ENCODE measurements at regions not wholly inside any gene's neighbourhood (a gene's known extent, or its start where the extent isn't known, plus 50 kb on each side); places are given as distances from the start of the nearest gene placed in this dataset.

DNA sequence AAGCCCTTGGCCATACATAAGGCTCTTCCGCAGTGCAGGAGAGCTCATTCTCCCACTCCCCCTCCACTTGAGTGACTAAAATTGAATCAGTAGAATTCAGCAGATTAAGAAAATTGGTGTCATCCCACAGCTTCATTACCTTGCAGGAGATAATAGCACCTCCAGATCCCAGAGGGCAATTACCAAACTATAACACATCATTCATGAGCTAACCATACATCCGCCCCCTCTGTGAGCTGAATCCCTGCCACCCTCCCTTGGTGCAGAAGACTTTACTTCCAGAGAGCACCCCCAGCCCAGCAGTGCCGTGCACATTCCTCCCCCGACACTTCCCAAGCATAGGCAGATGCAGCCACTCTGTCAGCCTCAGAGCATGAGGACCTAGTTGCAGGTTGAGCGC lies 496.5 kb upstream of the B3GAT1 start:
- no peak for DNase-seq (ENCODE audit: low spot score)

DNA sequence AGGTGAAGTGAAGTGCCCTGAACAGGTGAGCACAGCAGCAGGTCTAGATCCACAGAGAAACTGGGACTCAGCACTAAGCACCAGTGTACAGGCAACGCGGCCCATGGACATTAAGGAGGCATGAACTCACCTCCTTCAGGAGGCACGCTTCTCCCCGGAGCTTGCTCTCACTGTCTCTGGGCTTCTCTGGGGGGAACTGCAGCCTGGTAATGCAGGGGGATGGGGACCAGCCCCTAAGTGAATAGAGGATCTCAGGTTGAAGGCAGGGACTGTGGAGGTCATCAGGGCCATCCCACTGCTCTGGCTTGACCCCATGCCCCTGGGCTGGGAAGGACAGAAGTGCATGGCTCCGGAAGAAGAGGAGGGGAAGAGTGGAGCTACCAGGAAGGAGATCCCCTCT lies 495.6 kb upstream of the B3GAT1 start:
- no peak for DNase-seq (ENCODE audit: low spot score)

DNA sequence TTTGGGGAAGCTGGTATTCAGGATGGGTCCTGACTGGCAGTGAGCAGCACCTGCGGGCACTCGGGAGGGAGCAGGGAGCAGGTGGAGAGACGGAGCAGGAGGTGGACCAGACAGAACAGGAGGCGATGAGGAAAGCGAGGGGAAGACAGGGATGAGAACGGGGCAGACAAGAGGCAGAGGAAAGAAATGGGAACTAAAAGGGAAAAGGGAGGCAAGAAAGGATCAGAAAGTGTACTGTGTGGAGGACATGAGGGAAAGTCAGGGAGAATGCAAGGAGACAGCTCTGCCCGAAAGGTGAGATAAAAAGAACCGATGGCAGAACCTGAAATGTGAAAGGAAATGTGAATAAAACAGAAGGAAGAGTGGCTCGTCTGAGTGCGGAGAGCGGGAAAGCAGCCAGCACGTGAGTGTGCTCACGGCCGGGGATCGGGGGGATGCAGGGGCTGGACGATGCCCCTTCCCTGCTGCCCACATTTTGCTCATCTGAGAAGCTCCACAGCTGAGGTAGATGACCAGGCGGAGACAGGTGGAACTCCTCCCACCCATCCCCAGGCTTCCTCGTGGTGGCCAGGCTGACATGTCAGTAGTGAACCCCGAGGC lies 494.4 kb upstream of the B3GAT1 start:
- DNase-seq (ENCODE audit: low spot score), result no peak

DNA sequence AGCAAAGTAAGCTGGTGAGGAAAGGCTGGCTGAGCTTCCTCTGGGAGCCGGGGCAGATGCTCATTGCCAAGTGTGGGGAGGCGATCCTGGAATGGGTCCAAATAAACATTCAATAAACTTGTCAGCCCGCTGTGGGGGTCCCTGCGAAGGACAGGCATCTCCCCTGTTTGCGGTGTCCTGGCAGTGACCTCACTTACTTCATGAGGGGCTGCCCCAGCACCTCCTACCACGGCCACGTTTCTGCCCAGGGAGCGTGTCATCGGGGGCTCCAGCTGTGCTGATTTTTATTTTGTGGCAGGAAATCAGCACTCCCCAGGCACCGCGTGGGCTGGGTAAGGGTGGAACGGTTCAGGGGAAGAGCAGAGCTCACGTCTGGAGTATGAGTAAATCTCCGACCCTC lies 493.9 kb upstream of the B3GAT1 start:
- DNase-seq (ENCODE audit: low spot score), result no peak

DNA sequence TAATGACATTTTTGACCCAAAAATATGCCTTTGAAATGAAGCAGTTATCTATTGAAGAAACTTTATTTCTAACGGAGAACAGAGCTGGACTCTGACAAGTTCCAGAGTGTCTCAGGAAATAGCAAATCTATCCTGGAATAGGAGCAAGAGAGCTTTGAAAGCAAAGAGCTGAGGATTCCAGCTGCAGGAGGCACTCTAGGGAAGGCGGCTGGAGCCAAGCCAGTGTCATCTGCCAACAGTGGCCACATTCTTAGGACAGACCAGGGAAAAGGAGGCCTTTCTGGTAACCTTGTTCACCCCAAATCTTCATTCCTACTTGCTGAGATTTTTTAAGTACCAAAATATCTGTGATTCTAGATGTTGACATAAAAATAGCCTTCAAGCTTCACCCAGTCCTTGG lies 493.5 kb upstream of the B3GAT1 start:
- DNase-seq (ENCODE audit: low spot score), result no peak

DNA sequence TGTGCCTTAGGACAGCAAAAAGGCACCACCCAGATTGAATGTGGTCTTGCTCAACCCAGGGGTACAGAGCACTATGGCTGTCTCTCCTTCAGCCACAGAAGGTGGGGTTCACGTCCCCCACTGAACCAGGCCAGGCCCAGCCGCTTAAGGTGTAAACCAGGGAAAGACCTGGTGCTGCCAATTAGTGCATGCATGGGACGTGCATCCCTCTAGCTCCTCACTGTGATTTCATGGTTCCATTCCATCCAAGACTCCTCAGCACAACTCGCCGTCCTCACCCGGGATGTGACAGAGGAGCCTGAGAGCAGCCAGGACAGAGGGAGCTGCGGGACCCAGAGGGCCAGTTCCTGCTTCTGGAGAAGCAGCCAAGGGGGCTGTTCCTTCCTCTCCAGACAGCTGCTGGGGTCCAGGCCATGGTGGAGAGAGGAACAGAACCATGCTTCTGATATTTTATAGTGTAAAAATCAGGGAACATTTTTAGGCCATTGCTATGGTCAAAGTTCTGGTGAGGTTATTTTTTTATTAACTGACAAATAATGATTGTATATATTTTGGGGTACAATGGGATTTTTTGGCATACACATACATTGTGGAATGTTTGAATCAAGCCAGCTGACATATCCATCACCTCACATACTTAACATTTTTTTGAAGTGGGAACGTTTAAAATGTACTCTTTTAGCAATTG lies 492.2 kb upstream of the B3GAT1 start:
- no peak for DNase-seq (ENCODE audit: low spot score)

DNA sequence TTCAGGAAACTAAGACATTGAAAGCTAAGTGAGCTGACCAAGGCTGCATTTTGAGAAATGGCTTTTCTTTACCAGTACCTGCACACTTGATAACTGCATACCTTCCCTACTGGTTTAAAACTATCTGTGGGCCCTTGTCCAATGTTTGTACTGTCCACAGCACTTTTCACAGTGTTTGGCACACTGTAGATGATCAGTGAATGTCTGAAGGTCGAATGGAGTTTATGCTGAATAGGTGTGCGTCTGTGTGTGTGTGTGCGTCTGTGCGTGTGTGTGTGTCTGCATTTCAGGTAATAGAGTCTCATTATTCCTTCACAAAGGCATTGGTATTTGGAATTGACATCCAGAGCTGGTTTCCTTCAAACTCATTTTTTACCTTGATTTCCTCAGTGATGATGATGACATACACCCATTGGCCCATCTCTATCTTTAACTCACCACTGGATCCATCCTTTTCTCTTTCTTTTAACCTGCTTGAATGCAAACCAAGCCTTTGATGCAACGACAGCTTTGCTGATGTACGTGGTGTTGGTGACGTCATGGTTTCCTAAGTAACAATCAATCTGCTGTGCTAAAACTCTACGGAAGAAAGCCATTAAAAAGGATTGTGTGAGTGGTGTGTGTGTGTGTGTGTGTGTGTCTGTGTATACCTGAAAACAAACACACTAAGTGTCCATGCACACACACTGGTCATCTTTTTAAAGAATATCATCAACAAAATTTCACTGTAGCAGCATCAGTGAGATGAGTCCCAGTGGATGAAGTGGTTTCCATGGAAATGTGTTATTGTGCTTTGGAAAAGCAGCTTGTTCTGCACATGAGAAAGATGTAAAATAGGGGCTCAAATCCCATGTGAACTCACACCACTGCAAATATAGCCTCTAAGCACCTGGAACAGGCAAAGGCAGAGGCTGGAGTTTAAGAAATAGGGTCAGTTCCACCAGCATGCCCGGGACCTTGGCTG lies 490.2 kb upstream of the B3GAT1 start:
- DNase-seq (ENCODE audit: low spot score), result no peak

DNA sequence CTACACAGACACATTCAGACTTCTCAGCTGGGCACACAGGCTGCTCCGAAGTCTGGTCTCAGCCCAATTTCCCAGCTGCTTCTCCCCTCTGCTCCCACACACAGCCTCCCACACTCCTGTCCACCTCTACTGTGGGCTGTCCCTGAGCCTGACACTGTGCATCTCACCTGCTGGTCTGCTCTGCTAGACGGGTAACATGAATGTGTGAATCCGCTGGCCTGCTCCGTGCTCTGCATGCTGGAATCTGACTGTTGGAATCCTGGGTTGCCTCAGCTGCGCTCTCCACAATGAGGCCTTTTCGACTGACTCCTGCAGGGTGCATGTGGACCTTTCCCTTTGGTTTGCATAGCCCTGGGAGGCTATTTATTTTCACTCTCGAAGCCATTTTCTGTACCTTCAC lies 489.5 kb upstream of the B3GAT1 start:
- no peak for DNase-seq (ENCODE audit: low spot score)

DNA sequence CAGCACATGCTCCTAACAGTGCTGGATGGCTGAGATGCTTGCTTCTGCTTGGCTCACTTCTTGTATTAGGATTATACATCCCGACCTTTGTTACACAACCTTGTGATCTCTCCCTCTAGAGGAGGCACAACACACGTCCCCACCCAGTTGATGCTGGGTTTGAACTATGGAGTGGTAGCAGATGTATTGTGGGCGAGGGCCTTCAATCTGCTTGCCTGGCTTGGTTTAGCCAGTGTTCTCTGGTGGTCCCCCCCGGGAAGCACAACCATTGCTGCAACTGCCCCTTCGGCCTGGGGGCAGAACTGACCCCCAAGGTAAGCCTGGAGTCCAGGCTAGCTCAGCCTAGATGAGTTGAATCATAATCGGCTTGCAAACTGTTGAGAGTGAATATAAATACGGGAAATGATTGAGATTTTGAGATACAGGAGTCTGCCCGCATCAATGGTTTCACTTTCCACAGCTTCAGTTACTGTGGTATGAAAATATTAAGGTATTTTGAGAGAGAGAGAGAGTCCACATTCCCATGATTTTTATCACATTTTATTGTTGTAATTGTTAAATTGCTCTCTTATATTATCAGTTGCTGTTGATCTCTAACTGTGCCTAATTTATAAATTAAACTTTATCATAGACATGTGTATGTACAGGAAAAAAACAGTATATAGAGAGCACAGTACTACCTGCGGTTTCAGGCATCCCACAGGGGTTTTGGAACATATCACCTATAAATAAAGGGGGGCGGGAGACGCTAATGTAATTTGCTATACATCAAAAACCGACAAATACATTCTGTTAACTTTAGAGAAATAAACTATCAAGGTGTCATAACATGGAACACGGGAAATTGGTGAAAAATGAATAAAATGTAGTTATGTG lies 482.0 kb upstream of the B3GAT1 start:
- DNase-seq (ENCODE audit: low spot score), result no peak

DNA sequence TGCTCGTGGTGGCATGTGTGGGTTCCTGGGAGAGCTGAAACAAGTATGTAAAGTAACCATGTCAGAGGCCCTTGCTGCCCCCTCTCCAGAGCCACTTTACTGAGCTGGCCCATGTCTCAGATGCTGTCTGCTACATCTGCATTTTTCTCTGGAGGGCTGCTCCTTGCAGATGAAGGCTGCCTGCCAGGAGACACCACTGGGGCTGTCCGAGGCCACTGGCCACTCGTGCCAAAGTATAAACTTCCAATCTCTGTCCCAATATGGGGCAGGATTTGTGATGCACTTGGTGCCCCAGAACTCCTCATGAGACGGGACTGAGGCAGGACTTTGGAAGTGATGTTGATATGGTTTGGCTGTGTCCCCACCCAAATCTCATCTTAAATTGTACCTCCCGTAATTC lies 478.4 kb upstream of the B3GAT1 start:
- no peak for DNase-seq (ENCODE audit: low spot score)

DNA sequence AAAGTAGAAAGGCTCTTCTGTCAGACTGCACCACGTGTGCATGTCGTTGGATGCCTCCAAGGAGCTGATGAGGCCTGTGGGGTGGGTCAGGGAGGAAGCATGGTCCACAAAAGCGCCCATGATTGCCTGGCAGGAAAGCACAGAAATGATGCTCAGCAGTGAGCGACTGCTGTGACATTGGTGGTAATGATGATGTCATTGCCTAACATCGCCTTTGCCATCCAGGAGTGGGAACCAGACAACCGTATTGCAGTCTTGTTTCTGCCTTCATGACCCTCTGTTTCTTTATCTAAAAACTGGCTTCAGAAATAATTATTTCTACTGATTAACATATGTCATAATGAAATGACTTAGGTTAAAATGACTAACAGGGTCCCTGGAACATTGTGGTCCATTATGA lies 477.8 kb upstream of the B3GAT1 start:
- DNase-seq (ENCODE audit: low spot score), result no peak

DNA sequence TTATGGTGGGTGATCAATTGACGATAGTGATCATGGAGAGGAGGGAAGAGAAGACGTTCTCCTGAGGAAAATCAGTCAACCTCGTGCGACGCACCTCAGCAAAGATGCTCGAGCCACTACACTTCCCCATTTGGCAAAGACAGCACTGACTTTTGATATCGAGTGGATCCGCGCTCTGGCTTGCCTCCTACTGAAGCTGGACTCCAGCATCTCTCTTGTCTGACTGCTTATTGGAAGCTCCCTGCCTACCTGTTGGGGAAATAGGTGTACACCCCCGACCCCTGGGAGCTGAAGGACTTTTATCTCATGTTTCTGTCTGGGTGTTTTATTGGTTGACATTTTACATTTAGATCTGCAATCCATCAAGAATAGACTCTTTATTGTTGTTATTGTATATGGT lies 476.8 kb upstream of the B3GAT1 start:
- DNase-seq (ENCODE audit: low spot score), result no peak

DNA sequence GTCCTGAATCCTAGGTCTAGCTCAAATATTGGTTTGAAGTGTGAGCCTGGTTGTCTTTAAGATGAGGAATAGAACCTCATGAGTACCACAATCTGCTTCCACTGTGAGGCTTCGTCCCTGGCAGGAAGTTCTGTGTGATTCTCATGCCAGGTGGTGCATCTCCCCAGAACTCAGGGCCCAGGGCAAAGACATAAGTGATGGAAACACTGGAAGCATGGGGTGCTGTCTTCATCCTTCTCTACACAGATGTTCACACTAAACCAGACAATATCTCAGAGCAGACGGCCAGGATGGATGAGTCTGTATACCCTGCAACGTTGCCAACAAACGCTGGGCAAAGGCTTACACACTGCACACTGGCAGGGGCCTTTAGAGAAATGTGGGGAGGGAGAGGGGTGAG lies 475.9 kb upstream of the B3GAT1 start:
- no peak for DNase-seq (ENCODE audit: low spot score)

DNA sequence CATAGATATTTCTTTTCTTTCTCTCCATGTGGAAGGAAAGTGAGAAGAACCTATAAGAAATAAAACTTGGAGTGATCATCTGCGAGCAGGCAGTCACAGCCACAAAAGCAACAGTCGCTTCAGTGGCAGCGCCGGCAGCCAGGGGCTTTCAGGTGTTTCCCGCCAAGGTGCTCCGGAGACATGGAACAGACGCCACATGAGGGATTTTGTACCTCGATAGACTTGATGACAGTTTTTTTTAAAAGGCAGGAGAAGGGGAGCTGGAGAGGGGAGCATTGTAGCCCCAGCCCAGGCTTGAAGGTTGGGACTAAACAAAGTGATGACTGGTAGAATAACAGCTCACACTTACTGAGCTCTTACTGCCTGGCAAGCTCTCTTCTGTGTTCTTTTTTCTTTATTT lies 471.4 kb upstream of the B3GAT1 start:
- no peak for DNase-seq (ENCODE audit: low spot score)

DNA sequence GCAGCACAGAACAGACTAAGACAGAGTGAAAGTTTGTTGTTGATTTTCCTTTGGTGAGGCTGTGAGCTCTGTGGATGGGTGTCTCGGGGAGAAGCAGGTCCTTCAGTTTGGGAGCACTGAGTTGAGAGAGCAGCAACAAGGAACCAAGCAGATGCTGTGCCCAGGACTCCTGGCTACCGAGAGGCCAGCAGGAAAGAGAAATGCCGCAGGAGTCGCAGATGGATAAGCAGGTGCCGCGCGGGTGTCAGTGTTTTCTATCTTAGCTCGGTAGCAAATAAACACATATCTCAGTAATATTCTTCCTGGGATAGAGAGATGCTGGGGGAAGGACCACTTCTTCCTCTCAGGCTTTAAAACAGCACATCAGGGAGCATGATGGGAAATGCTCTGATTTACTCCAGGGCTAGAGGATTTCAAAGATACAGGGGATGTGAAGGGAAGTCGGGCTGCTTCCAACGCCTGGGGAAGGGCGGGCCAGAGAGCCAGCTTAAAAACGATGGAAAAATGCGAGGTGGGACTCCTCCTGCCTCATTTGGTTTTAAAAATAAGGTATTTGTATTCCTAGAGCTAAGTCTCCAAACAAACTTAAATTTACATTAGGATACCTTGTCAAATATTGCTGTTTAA lies 470.7 kb upstream of the B3GAT1 start:
- DNase-seq (ENCODE audit: low spot score), result no peak

DNA sequence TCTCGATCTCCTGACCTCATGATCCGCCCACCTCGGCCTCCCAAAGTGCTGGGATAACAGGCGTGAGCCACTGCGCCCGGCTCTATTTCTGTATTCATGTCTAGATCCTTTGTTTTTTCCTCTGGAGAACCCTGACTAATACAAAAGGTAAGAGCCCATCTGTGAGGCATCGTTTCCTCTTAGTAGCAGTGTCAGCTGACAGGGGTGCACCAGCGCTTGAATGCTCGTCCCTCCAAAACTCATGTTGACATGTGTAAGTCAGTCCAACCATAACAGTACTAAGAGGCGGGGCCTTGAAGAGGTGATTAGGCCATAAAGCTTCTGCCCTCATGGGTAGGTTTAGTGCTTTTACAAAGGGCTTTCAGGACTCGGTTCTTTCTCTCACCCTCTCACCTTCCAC lies 470.1 kb upstream of the B3GAT1 start:
- DNase-seq (ENCODE audit: low spot score), result no peak

DNA sequence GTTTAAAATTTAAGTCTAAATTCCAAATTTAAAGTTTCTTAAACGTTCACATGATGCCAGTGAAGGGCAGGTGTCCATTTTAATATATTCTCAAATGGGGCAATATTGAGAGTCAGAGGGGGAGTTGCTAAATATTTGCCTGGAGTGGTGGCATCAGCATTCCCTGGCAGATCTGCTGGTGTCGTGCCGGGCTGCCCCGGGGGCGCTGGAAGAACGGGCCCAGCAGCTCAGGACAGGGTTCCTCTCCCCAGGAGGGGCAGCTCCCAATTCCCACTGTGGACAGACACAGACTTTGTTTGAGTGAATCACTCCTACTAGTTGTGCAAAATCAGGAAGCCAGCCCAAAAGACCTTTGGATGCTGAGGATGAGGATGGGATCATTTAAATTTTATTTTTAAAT lies 468.7 kb upstream of the B3GAT1 start:
- no peak for DNase-seq (ENCODE audit: low spot score)

DNA sequence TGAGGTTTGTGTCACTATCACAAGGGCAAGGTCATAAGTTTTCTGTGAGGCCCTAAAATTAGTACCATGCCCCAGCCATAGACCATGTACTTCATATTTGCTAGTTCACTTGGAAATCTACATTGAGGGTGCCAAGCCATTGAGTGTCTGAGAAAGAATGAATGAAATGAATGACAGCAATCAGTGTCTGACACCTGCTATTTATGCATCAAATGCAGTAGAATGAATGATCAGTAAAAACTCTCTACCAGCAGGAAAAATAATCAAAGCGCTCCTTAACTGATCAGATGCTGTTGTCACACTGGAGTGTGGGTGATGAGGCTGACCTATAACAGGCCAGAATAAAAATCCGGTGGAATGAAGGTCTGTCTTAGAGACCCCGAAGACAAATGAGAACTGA lies 467.9 kb upstream of the B3GAT1 start:
- DNase-seq (ENCODE audit: low spot score), result no peak

DNA sequence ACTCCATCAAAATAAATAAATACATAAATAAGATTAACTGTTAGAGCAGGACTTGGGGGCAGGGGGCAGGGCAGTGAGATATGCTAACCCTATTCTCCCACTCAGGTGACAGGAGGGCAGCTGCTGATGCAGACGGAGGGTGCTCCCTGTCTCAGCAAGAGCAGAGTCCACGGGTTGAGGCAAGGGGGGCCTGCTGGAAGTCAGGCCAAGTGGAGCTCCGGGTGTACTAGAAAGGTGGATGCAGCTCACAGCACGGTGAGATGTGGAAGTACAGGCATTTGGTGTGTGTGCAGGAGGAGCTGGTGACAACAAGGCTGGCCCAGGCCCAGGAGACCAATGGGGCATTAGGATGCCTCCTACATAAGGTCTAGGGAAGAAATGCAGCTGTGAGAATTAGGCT lies 467.3 kb upstream of the B3GAT1 start:
- no peak for DNase-seq (ENCODE audit: low spot score)

DNA sequence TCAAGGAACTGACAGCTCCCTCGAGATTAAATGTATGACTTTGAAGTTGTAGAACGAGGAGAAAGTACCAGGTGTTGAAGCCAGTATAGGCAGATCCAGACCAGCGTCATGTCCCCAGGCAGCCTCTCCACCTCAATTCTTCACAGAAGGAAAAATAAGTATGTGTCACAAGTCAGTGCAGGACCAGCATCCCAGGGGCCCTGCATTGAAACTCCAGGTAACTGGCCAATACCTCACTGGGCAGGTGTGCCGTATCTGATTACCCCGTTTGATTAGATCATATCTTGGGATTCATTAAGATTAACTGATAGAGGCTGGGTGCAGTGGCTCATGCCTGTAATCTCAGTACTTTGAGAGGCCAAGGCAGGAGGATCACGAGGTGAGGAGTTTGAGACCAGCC lies 466.7 kb upstream of the B3GAT1 start:
- DNase-seq (ENCODE audit: low spot score), result no peak

DNA sequence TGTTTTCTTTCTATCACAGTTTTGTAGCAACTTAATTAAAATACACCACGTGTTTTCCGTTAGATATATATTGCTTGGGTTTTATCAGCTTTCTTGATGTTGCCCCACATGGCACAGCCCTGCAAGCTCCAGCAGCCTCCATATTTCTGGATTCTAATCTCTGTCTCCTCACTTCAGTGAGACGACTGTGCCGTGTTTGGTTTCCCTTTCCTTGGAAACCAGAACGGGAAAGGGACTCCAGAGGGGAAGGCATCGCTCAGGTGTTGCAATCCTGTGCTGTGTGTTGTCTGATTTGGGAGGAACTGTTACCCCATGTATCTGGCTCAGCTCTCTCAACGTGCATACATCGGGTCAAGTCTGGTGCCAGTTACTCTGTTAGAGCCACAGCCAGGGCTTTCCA lies 464.2 kb upstream of the B3GAT1 start:
- DNase-seq (ENCODE audit: low spot score), result no peak

All from HuH-7.5 (cell line).